Transverse colon (tissue), 3 donors: ENCODE measurements at regions not wholly inside any gene's neighbourhood (a gene's known extent, or its start where the extent isn't known, plus 50 kb on each side); places are given as distances from the start of the nearest gene placed in this dataset.

Experiments
- CTCF ChIP-seq, 5 experiments: fragments of 200-600 bp in 3 of 5; fragments of 450-650 bp in 2 of 5; sonication (generic) in 3 of 5; IDR thresholded peaks; 1 replicate in 2 of 5; 2 replicates in 3 of 5; pipeline ENCODE4 v1.5.1; 2016 to 2017; ENCODE audit warnings: antibody characterized with exemption in 5 of 5, inconsistent platforms in 3 of 5, mild to moderate bottlenecking in 2 of 5, moderate library complexity in 1 of 5
- POLR2A ChIP-seq: fragments of 450-650 bp; IDR thresholded peaks from one replicate; pipeline ENCODE4 v1.6.1; 2016; ENCODE audit warnings: antibody characterized with exemption, mild to moderate bottlenecking, moderate library complexity

- TF ChIP-seq CTCF (IDR thresholded peaks at IDR 0.05) (no peak), POLR2A (no peak)
These were observed 137.3 kb downstream of the MYCN start for GRCh38 chr2:16077601-16078000.
